GM20000 (cell line): ENCODE measurements at regions not wholly inside any gene's neighbourhood (a gene's known extent, or its start where the extent isn't known, plus 50 kb on each side); places are given as distances from the start of the nearest gene placed in this dataset.

ENCODE experiments used
- DNase-seq: peaks from one replicate; pipeline ENCODE4 v3.0.0; 2012; ENCODE audit warnings: low spot score
- CTCF ChIP-seq: IDR thresholded peaks from 2 replicates; pipeline ENCODE4 v1.5.1; 2012; ENCODE audit warnings: mild to moderate bottlenecking, control low read depth; ENCODE audit errors: extremely low read depth, missing control alignments

GRCh38 chr4:35649011-35649410 lies 595.3 kb downstream of the ARAP2 start:
- no peak for DNase-seq
- no peak for TF ChIP-seq CTCF

- no peak for DNase-seq
- TF ChIP-seq CTCF = no peak
These were observed 594.5 kb downstream of the ARAP2 start for GRCh38 chr4:35649778-35650177.

- TF ChIP-seq CTCF = no peak
- DNase-seq = no peak
These were observed 592.1 kb downstream of the ARAP2 start for GRCh38 chr4:35652197-35652596.

- DNase-seq = no peak
- no peak for TF ChIP-seq CTCF
These were observed 590.9 kb downstream of the ARAP2 start for GRCh38 chr4:35653451-35653850.

GRCh38 chr4:35673137-35673536 lies 571.2 kb downstream of the ARAP2 start:
- TF ChIP-seq CTCF = no peak
- DNase-seq = no peak

GRCh38 chr4:35684755-35685154 lies 559.6 kb downstream of the ARAP2 start:
- no peak for TF ChIP-seq CTCF
- no peak for DNase-seq

- DNase-seq = no peak
- TF ChIP-seq CTCF = no peak
These were observed 554.4 kb downstream of the ARAP2 start for GRCh38 chr4:35689870-35690269.

- no peak for DNase-seq
- no peak for TF ChIP-seq CTCF
These were observed 554.0 kb downstream of the ARAP2 start for GRCh38 chr4:35690271-35690670.
